K562 (cell line): ENCODE measurements at regions not wholly inside any gene's neighbourhood (a gene's known extent, or its start where the extent isn't known, plus 50 kb on each side); places are given as distances from the start of the nearest gene placed in this dataset.

Source experiments
- ATAC-seq: fragments of 200-7000 bp; cut with Tn5 transposase; 3 replicates; pipeline ENCODE4 v1.9.1; 2020; ENCODE audit warnings: moderate library complexity
- BruUV-seq: library from RNA; stranded (reverse); fragments of 400-500 nt; replicated peaks from 2 replicates; lab custom pipeline; 2021; lab: Mats Ljungman, UMichigan
- CTCF ChIA-PET: fragments of 300-600 bp; formaldehyde crosslinking; extraction: SDS; loops from one replicate; lab custom pipeline; 2021; ENCODE audit warnings: low intra/inter-chr PET ratio; lab: Yijun Ruan, JAX
- POLR2A ChIA-PET: fragments of 300-600, 350-650 bp; sonication (Branson Sonifier 250); formaldehyde crosslinking; extraction: SDS; loops from one replicate; lab custom pipeline; 2021; ENCODE audit warnings: antibody characterized with exemption, inconsistent platforms; lab: Yijun Ruan, JAX
- DNase-seq, 4 experiments: peaks; one replicate each; pipeline versions ENCODE4 v3.0.0 to v3.0.0-alpha.2; 2011 to 2018; ENCODE audit warnings: low spot score in 3 of 4, mixed read lengths in 3 of 4; ENCODE audit errors: extremely low read depth in 1 of 4
- FAIRE-seq: peaks from 2 replicates; lab custom pipeline; 2011; peaks lifted over from hg19 to GRCh38; lab: Jason Lieb, UNC
- H2AFZ ChIP-seq: 2 replicates; pipeline ENCODE4 v1.6.0; 2011; ENCODE audit warnings: low read depth, low read length, control low read depth, inconsistent platforms
- H3K27ac ChIP-seq: fragments of 200-600 bp; 3 replicates; pipeline ENCODE4 v1.8.0; 2011; ENCODE audit warnings: low read depth, mild to moderate bottlenecking, control low read depth, inconsistent platforms, low read length, moderate library complexity, mixed read lengths; ENCODE audit errors: extremely low read depth
- H3K27me3 ChIP-seq, 2 experiments: fragments of 300-600 bp in 1 of 2; 2 replicates in 1 of 2; 3 replicates in 1 of 2; pipeline versions ENCODE4 v1.6.0 to v1.8.0; 2011; ENCODE audit warnings: inconsistent platforms in 2 of 2, low read length in 2 of 2, mild to moderate bottlenecking in 1 of 2, mixed read lengths in 1 of 2, moderate library complexity in 1 of 2; ENCODE audit not compliant: control insufficient read depth in 2 of 2, insufficient read depth in 2 of 2
- H3K36me3 ChIP-seq: fragments of 300-600 bp; 3 replicates; pipeline ENCODE4 v1.8.0; 2011; ENCODE audit warnings: mild to moderate bottlenecking, low read length, inconsistent platforms; ENCODE audit not compliant: control insufficient read depth, insufficient read depth
- H3K4me1 ChIP-seq, 2 experiments: fragments of 200-600 bp in 1 of 2; replicated peaks in 1 of 2; 2 replicates in 1 of 2; 3 replicates in 1 of 2; pipeline versions ENCODE4 v1.5.1 to v1.8.0; 2011; ENCODE audit warnings: inconsistent platforms in 2 of 2, low read length in 2 of 2, mild to moderate bottlenecking in 1 of 2, mixed read lengths in 1 of 2, moderate library complexity in 1 of 2; ENCODE audit not compliant: control insufficient read depth in 2 of 2, insufficient read depth in 2 of 2
- H3K4me2 ChIP-seq: 2 replicates; pipeline ENCODE4 v1.6.1; 2011; ENCODE audit warnings: low read length, control low read depth, inconsistent platforms, mixed read lengths; ENCODE audit not compliant: insufficient read depth
- H3K4me3 ChIP-seq: fragments of 200-600 bp; sonication (generic), shearing (Covaris generic); 2 replicates; pipeline ENCODE4 v1.5.1; 2016; ENCODE audit warnings: control low read depth, inconsistent platforms
- H3K79me2 ChIP-seq: fragments of 200-600 bp; 3 replicates; pipeline ENCODE4 v1.8.0; 2011; ENCODE audit warnings: low read length, inconsistent platforms; ENCODE audit not compliant: control insufficient read depth, insufficient read depth
- H3K9ac ChIP-seq, 2 experiments: 2 replicates each; pipeline versions ENCODE4 v1.6.0 to v1.6.1; 2011; ENCODE audit warnings: low read depth in 2 of 2, low read length in 2 of 2, control low read depth in 1 of 2, inconsistent platforms in 1 of 2, mild to moderate bottlenecking in 1 of 2, mixed read lengths in 1 of 2; ENCODE audit not compliant: insufficient read depth in 1 of 2
- H3K9me1 ChIP-seq: one replicate; pipeline ENCODE4 v1.6.0; 2011; ENCODE audit warnings: inconsistent platforms, mild to moderate bottlenecking, low read length, moderate library complexity; ENCODE audit not compliant: control insufficient read depth, insufficient read depth
- H3K9me3 ChIP-seq: replicated peaks from 2 replicates; pipeline ENCODE4 v1.5.1; 2011; ENCODE audit warnings: low read depth, low read length, inconsistent platforms; ENCODE audit not compliant: control insufficient read depth, insufficient read depth
- H4K20me1 ChIP-seq: replicated peaks from 2 replicates; pipeline ENCODE4 v1.6.1; 2011; ENCODE audit warnings: low read length, inconsistent platforms, mixed read lengths; ENCODE audit not compliant: control insufficient read depth, insufficient read depth
- BCOR ChIP-seq: fragments of 450-650 bp; IDR thresholded peaks from 2 replicates; pipeline ENCODE4 v1.6.1; 2016
- BHLHE40 ChIP-seq: IDR thresholded peaks from 2 replicates; pipeline ENCODE4 v1.6.1; 2011; ENCODE audit warnings: low read length, improper control_type of control experiment
- CTCFL ChIP-seq: IDR thresholded peaks from 2 replicates; pipeline ENCODE4 v1.6.1; 2011; ENCODE audit warnings: borderline replicate concordance, low read depth, mild to moderate bottlenecking, moderate library complexity, low read length; ENCODE audit not compliant: insufficient read depth, poor library complexity, severe bottlenecking
- RBBP5 ChIP-seq: fragments of 200-600 bp; sonication (generic); IDR thresholded peaks from 2 replicates; pipeline ENCODE4 v1.6.1; 2012; ENCODE audit warnings: borderline replicate concordance, mild to moderate bottlenecking, low read length, control low read depth, inconsistent platforms; ENCODE audit not compliant: insufficient read depth, poor library complexity, severe bottlenecking
- WHSC1 ChIP-seq: IDR thresholded peaks from one replicate; pipeline ENCODE4 v1.6.1; 2012; ENCODE audit warnings: low read length, control low read depth, inconsistent platforms
- ZFPM2 ChIP-seq: fragments of 250-450 bp; sonication (Bioruptor Pico); IDR thresholded peaks from 2 replicates; pipeline ENCODE4 v1.5.1; 2022; ENCODE audit warnings: mild to moderate bottlenecking
- ZNF134 ChIP-seq: fragments of 250-450 bp; sonication (Bioruptor Pico); conservative IDR thresholded peaks from 2 replicates; pipeline ENCODE4 v1.4.0; 2020
- ZNF444 ChIP-seq: fragments of 250-450 bp; sonication (Bioruptor Pico); IDR thresholded peaks from 2 replicates; pipeline ENCODE4 v1.4.0; 2020; ENCODE audit warnings: mild to moderate bottlenecking, moderate library complexity
- WGBS: fragments of 100-300 bp; shearing (Covaris generic); methylation state at CpG from one replicate; pipeline ENCODE4 v1.1.6; 2016; ENCODE audit warnings: low coverage, mixed read lengths; ENCODE audit not compliant: insufficient coverage; ENCODE audit errors: missing lambda C conversion rate; 5-methylcytosine and 5-hydroxymethylcytosine counted together
- in situ Hi-C: fragments of 300-500 bp; cut with MboI; formaldehyde crosslinking; loops from 4 replicates; pipeline ENCODE4 v1.15.0; 2018; ENCODE audit warnings: inconsistent platforms, mixed read lengths
- intact Hi-C: fragments of 100-400 bp; cut with micrococcal nuclease; formaldehyde crosslinking; loops from 2 replicates; pipeline ENCODE4 v1.14.2; 2022

GRCh38 chr6:131348572-131348971 is 213.3 kb downstream of the AKAP7 start:
- Histone ChIP-seq H3K9me1 (no peaks in the 10 kb centered on the region), H3K36me3 (no peaks in the 10 kb centered on the region), H3K4me1 (no peaks in the 10 kb centered on the region), H3K9ac (no peak overlapping the region), H3K9me3 (no peaks in the 10 kb centered on the region), H2AFZ (no peak overlapping the region), H3K27ac (no peak overlapping the region), H4K20me1 (no peaks in the 10 kb centered on the region), H3K4me2 (no peak overlapping the region), H3K4me3 (no peak overlapping the region), H3K79me2 (no peaks in the 10 kb centered on the region)
- CTCF ChIA-PET = no interaction called here
- 0% methylated on average over 5 of the region's 5 CpGs for WGBS
- intact Hi-C loops = no loop called here
- in situ Hi-C loops = no loop called here
- DNase-seq = no peak
- no peak for ATAC-seq
- POLR2A ChIA-PET = no interaction called here
- FAIRE-seq = no peak
- BruUV-seq = no TSS peak
- no peak for TF ChIP-seq ZNF134
- TF ChIP-seq ZFPM2 (CRISPR knock-in tag) = no peak
- TF ChIP-seq ZNF444 (CRISPR knock-in tag) = no peak
- no peak for TF ChIP-seq RBBP5
- TF ChIP-seq, all 486 proteins: peak for 0
- no peaks in the 10 kb centered on the region; a peak in 1 of 5 replicates for H3K27me3 ChIP-seq

- Histone ChIP-seq H3K9ac (no peak overlapping the region), H3K27ac (no peak overlapping the region), H4K20me1 (no peaks in the 10 kb centered on the region), H3K4me1 (no peaks in the 10 kb centered on the region), H3K36me3 (no peaks in the 10 kb centered on the region), H3K27me3 (no peaks in the 10 kb centered on the region; a peak in 1 of 5 replicates), H2AFZ (no peak overlapping the region), H3K4me3 (no peak overlapping the region), H3K9me3 (no peaks in the 10 kb centered on the region), H3K9me1 (no peaks in the 10 kb centered on the region), H3K4me2 (no peak overlapping the region), H3K79me2 (no peaks in the 10 kb centered on the region)
- FAIRE-seq = no peak
- in situ Hi-C loops (no loop called here), intact Hi-C loops (no loop called here)
- BruUV-seq = no TSS peak
- DNase-seq = no peak
- POLR2A ChIA-PET = no interaction called here
- ATAC-seq = no peak
- no peak for TF ChIP-seq CTCFL
- no peak for TF ChIP-seq BHLHE40
- TF ChIP-seq BCOR = no peak
- TF ChIP-seq WHSC1 = no peak
- CTCF ChIA-PET = no interaction called here
- 0% methylated on average over 1 of the region's 1 CpG for WGBS
These were observed 213.9 kb downstream of the AKAP7 start for GRCh38 chr6:131349199-131349598.
